Activated T-cell treated with anti-CD3 and anti-CD28 coated beads, Interleukin-2, amount 50 U/mL, for 72 hours (primary cell): ENCODE measurements at regions not wholly inside any gene's neighbourhood (a gene's known extent, or its start where the extent isn't known, plus 50 kb on each side); places are given as distances from the start of the nearest gene placed in this dataset.
"Not testable (repeated sequence)": the region's sequence is repeated elsewhere in the genome, so short reads cannot be mapped to it uniquely, and the experiment has no call there.

Source experiments
- ATAC-seq, 2 donors: fragments of 150-1000 bp; cut with Tn5 transposase; replicated peaks in 1 of 2; 2 replicates each; pipeline ENCODE4 v1.10.0; 2021; ENCODE audit warnings: moderate library complexity in 2 of 2, mild to moderate bottlenecking in 1 of 2
- DNase-seq, 2 donors: peaks; one replicate each; pipeline ENCODE4 v3.0.0; 2021 to 2022; ENCODE audit warnings: mixed read lengths in 1 of 2
- H3K27ac Mint-ChIP-seq: one replicate; pipeline ENCODE4 v1.8.0; 2022; ENCODE audit warnings: mild to moderate bottlenecking, moderate library complexity, mixed read lengths
- H3K27me3 Mint-ChIP-seq: one replicate; pipeline ENCODE4 v1.8.0; 2022; ENCODE audit warnings: low read depth, mixed read lengths
- H3K36me3 Mint-ChIP-seq, 2 donors: one replicate each; pipeline ENCODE4 v1.8.0; 2022; ENCODE audit warnings: mixed read lengths in 2 of 2, mild to moderate bottlenecking in 1 of 2; ENCODE audit not compliant: insufficient read depth in 2 of 2
- H3K4me1 Mint-ChIP-seq: one replicate; pipeline ENCODE4 v1.8.0; 2022; ENCODE audit warnings: low read depth, mixed read lengths
- H3K4me3 Mint-ChIP-seq, 2 donors: one replicate each; pipeline ENCODE4 v1.8.0; 2022; ENCODE audit warnings: mild to moderate bottlenecking in 2 of 2, mixed read lengths in 2 of 2, moderate library complexity in 2 of 2
- H3K9me3 Mint-ChIP-seq, 2 donors: one replicate each; pipeline ENCODE4 v1.8.0; 2022; ENCODE audit warnings: mixed read lengths in 2 of 2

DNA sequence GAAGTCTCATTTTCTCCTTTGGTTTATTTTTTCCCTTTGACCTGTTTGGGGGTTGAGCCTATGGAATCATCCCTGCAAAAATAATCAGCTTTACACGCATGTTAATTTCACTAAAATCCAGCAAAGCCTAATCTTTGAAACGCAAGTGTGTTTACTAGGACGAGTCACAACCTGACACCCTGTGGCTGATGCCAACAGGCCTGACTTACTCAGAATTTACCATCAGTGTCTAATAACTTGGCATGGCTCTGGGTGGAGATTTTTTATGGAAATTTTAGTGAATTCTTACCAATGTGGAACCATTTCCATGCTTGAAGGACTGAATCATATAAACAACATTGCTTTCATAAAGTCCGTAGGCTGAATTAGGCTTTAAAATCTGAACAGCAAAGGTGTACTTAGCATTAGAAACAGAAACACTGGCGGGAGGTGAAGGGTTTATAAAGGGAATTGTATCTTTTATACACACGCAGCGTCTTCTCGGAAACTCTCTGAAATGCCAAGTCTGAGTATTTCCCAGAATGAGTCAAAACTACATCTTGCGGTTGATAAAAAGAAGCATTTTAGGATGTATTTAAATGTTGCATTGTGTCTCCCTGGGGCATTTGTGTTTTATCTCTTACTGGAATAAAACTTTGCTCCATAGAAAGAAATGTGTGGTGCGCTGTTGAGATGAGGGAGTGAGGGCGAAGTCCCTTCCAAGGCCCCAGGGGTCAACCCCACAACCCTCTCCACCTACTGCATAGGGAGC is 81.2 kb downstream of the DACT2 start:
- H3K36me3 Mint-ChIP-seq = no peaks in the 10 kb centered on the region
- H3K27ac Mint-ChIP-seq = peak overlapping the region; percentile 72
- peaks cover 6% of the 10 kb centered on the region for H3K27me3 Mint-ChIP-seq
- DNase-seq = no peak
- no peaks in the 10 kb centered on the region for H3K4me1 Mint-ChIP-seq
- H3K9me3 Mint-ChIP-seq = no peaks in the 10 kb centered on the region
- peak overlapping the region in 1 of 2 donors; percentile 57 for H3K4me3 Mint-ChIP-seq
- ATAC-seq = peak in 1 of 2 donors; percentile 71

DNA sequence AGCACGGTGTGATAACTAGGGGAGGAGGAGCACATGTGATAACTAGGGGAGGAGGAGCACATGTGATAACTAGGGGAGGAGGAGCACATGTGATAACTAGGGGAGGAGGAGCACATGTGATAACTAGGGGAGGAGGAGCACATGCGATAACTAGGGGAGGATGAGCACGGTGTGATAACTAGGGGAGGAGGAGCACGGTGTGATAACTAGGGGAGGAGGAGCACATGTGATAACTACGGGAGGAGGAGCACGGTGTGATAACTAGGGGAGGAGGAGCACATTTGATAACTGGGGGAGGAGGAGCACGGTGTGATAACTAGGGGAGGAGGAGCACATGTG is 85.7 kb downstream of the DACT2 start:
- H3K9me3 Mint-ChIP-seq, H3K4me1 Mint-ChIP-seq, H3K27me3 Mint-ChIP-seq, DNase-seq, H3K27ac Mint-ChIP-seq, H3K36me3 Mint-ChIP-seq, H3K4me3 Mint-ChIP-seq, ATAC-seq: not testable (repeated sequence)

GRCh38 chr6:168232989-168233874 is 86.3 kb downstream of the DACT2 start:
- no peaks in the 10 kb centered on the region for H3K4me1 Mint-ChIP-seq
- ATAC-seq = no peak

GRCh38 chr6:168232528-168232927 is 87.0 kb downstream of the DACT2 start:
- Mint-ChIP-seq H3K27ac (no peak overlapping the region), H3K4me3 (no peak overlapping the region), H3K27me3 (peaks cover 10% of the 10 kb centered on the region), H3K4me1 (no peaks in the 10 kb centered on the region), H3K36me3 (no peaks in the 10 kb centered on the region), H3K9me3 (no peaks in the 10 kb centered on the region)
- no peak for DNase-seq
- no peak for ATAC-seq

More at GRCh38 chr6:168232989-168233874, 86.3 kb downstream of the DACT2 start:
- no peak overlapping the region for H3K27ac Mint-ChIP-seq
- no peaks in the 10 kb centered on the region for H3K9me3 Mint-ChIP-seq
- H3K27me3 Mint-ChIP-seq = peaks cover 10% of the 10 kb centered on the region
- no peak overlapping the region for H3K4me3 Mint-ChIP-seq
- no peaks in the 10 kb centered on the region for H3K36me3 Mint-ChIP-seq
- no peak for DNase-seq

DNA sequence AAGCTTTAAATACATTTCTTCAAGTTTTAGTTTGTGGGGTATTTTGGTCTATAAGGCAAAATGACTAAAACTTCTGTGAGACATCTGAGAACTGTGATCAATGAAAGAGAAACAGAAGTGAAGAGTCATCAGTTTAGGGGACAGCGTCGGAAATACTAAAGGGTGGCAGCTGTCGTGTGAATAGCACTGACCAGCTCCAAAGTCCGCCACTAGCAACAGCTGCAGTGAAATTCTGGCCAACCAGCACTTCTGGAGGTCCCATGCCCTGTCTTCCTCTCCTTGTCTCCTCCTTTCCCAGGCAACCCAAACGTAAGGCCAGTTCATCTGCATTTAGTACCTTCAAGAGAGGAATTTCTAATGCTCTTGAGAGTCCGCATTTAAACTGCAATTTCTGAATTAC is 87.5 kb downstream of the DACT2 start:
- Mint-ChIP-seq H3K4me3 (no peak overlapping the region), H3K9me3 (no peaks in the 10 kb centered on the region), H3K4me1 (no peaks in the 10 kb centered on the region), H3K27me3 (peaks cover 10% of the 10 kb centered on the region), H3K27ac (no peak overlapping the region), H3K36me3 (no peaks in the 10 kb centered on the region)
- ATAC-seq = no peak
- no peak for DNase-seq

DNA sequence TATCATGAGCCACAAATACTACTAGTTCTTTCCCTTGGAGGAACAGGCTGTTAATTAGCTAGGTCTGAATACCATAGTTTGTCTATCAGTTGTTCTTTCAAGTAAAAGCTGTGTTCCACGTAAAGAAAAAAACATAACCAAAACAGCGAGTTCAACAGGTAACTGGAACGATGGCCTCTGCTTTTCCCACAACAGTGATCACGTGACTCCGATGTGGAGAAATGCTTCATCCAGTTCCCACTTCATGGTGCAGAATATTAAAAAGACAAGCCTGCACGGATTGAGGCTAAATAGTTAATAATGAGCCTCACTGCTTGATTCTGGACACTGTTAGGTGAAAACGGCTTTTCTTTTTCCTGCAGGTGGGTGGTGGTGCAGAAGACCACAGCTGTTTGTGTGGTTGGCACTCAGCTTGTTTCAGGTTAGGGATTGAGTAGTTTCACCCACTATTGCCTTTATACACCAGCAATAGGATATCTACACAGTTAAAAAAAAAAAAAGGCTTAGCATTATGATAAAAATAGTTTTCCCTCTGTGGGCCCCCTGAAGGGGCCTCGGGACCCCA is 88.1 kb downstream of the DACT2 start:
- Mint-ChIP-seq H3K4me3 (no peak overlapping the region), H3K4me1 (no peaks in the 10 kb centered on the region), H3K9me3 (no peaks in the 10 kb centered on the region), H3K36me3 (no peaks in the 10 kb centered on the region), H3K27me3 (peaks cover 10% of the 10 kb centered on the region), H3K27ac (no peak overlapping the region)
- ATAC-seq = no peak
- no peak for DNase-seq

DNA sequence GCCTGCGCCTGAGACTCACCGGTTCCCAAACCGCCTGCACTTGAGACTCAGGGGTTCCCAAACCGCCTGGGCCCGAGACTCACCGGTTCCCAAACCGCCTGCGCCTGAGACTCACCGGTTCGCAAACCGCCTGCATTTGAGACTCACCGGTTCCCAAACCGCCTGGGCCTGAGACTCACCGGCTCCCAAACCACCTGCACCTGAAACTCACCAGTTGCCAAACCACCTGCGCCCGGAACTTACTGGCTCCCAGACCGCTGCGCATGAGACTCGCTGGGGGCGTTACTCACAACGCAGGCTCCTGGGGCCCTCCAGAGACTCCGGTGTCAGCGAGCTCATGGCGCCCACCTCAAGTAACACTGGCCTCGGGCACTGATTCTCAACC is 90.2 kb downstream of the DACT2 start:
- ATAC-seq = no peak

DNA sequence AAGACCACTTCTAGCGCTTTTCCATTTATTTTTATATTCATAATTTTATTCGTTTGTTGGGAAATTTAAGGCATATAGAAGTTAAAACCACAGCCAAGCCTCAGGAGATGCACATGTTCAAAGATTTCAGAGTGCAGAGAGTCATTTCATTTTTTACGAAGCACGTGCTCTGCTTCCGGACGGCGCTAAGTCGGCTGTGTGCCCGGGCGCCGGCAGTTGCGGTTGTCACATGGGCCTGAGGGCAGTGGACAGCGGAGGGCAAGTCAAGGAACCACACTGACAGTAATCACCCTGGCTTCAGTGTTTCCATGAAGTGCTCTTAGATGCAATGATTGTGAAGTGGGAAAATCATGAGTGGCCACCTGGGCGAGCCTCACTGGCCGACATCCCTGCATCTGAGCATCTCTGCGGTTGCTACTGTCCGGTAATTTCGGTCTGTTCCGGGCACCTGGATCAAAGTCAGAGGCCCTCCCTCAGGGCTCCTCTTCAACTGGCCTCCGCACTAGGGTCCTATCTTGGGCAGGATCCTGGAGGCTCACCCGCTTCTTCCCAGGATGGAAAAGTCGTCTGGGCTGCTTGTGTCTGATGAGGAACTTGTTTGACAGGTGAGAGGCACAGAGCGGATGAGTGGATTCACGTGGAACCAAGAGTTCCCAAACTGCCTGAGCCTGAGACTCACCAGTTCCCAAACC is 90.8 kb downstream of the DACT2 start:
- H3K27me3 Mint-ChIP-seq = peaks cover 19% of the 10 kb centered on the region

More for the DNA sequence above, 90.2 kb downstream of the DACT2 start:
- Mint-ChIP-seq H3K36me3 (no peaks in the 10 kb centered on the region), H3K27ac (no peak overlapping the region), H3K4me3 (no peak overlapping the region), H3K27me3 (peaks cover 19% of the 10 kb centered on the region), H3K9me3 (no peaks in the 10 kb centered on the region), H3K4me1 (no peaks in the 10 kb centered on the region)
- DNase-seq = no peak

DNA sequence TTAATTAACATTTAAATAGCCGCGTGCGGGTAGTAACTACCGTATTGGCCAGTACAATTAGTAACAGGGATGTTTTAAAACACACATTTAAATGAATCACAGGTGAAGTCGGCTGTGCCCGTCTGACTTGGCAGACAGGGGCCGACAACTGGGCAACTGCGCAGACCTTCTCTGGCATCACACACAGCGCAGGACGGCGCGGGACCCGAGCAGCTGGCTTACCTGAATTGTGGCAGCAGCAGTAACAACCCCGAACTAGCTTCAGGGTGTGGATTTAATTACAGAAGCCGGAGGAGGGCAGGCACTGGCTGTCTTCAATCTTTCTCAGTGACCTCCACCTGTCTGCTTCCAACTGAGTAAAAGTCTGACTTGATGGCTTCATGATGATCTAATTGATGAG is 91.7 kb downstream of the DACT2 start:
- DNase-seq (no peak), ATAC-seq (no peak)
- no peaks in the 10 kb centered on the region for H3K9me3 Mint-ChIP-seq
- H3K4me1 Mint-ChIP-seq = no peaks in the 10 kb centered on the region
- H3K27ac Mint-ChIP-seq = no peak overlapping the region
- no peak overlapping the region for H3K4me3 Mint-ChIP-seq
- no peaks in the 10 kb centered on the region for H3K36me3 Mint-ChIP-seq
- H3K27me3 Mint-ChIP-seq = peaks cover 19% of the 10 kb centered on the region

More for the DNA sequence above, 90.8 kb downstream of the DACT2 start:
- Mint-ChIP-seq H3K4me3 (no peak overlapping the region), H3K27ac (no peak overlapping the region), H3K4me1 (no peaks in the 10 kb centered on the region), H3K36me3 (no peaks in the 10 kb centered on the region), H3K9me3 (no peaks in the 10 kb centered on the region)
- DNase-seq = no peak
- no peak for ATAC-seq

DNA sequence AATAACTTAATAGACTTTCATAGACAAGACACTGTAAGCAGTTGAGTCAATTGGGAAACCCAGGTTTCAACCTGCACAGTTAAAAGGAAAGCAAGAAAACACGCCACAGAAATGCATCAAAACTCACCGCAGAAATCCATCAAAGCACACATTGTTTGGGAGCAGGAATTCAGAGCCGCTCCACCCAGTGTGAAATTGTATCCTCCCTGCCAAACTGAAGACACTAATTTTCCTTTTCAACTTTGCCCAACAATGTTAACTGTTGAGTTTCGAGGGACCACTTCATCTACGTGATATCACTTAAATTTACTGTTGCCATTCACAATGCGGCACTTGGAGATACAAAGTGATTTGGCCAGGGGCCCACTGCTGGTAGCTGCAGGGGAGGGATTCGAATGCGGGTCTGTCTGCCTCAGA is 92.7 kb downstream of the DACT2 start:
- Mint-ChIP-seq H3K27me3 (peaks cover 19% of the 10 kb centered on the region), H3K9me3 (no peaks in the 10 kb centered on the region), H3K36me3 (no peaks in the 10 kb centered on the region), H3K4me3 (no peak overlapping the region), H3K4me1 (no peaks in the 10 kb centered on the region), H3K27ac (no peak overlapping the region)
- DNase-seq (no peak), ATAC-seq (peak in 1 of 2 donors; percentile 47)

- peaks cover 19% of the 10 kb centered on the region for H3K27me3 Mint-ChIP-seq
- no peaks in the 10 kb centered on the region for H3K4me1 Mint-ChIP-seq
- H3K4me3 Mint-ChIP-seq = no peak overlapping the region
- no peaks in the 10 kb centered on the region for H3K9me3 Mint-ChIP-seq
- H3K36me3 Mint-ChIP-seq = no peaks in the 10 kb centered on the region
- ATAC-seq (no peak), DNase-seq (no peak)
- H3K27ac Mint-ChIP-seq = no peak overlapping the region
These were observed 93.4 kb downstream of the DACT2 start for GRCh38 chr6:168226061-168226752.

- no peaks in the 10 kb centered on the region for H3K4me1 Mint-ChIP-seq
- H3K36me3 Mint-ChIP-seq = no peaks in the 10 kb centered on the region
- no peak overlapping the region for H3K27ac Mint-ChIP-seq
- DNase-seq (no peak), ATAC-seq (no peak)
- H3K9me3 Mint-ChIP-seq = no peaks in the 10 kb centered on the region
- peaks cover 17% of the 10 kb centered on the region for H3K27me3 Mint-ChIP-seq
- no peak overlapping the region for H3K4me3 Mint-ChIP-seq
These were observed 94.1 kb downstream of the DACT2 start for GRCh38 chr6:168225471-168225911.
